DMS114 treated with DMSO at 0.1 percent for 48 hours (cell line): ENCODE measurements at regions not wholly inside any gene's neighbourhood (a gene's known extent, or its start where the extent isn't known, plus 50 kb on each side); places are given as distances from the start of the nearest gene placed in this dataset.

Experiments used
- DNase-seq: peaks from one replicate; lab custom pipeline; 2025; ENCODE audit not compliant: unreplicated experiment; lab: John Stamatoyannopoulos, UW

DNA sequence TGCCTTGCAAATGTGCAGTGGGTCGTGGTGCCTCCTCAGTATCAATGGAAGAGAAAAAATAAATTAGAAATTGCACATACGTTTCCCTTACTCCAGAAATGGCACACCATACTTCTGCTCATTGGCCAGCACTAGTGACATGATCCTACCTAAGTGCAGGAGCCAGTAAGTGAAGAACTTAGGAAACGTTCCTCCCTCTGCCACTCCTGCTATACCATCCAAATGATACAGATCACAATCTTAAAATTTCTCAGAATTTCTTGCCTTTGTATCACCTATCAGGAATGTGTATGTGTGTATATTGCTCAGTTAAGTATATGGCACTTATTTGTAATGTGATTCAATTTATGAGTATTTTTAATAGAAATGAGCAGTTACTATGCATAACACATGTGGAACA lies 237.0 kb upstream of the UBE2E3 start:
- no peak for DNase-seq

DNA sequence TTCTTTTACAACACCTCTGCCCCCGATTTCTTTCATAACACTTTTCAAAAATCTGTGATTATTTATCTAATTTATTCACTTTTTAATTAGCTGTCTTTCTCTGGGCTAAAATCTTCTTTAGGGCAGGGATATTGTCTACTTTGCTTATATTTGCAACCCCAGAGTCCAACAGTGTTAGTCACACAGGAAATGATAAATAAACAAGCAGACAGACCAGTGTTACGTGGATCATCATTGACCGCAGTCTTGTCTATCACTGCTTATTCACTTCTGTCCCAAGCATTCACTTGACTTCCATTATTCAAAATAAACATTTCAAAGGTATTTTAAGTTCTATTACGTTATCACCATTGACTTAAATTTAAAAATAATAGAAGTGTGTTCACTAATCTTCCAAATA lies 237.6 kb upstream of the UBE2E3 start:
- no peak for DNase-seq

DNA sequence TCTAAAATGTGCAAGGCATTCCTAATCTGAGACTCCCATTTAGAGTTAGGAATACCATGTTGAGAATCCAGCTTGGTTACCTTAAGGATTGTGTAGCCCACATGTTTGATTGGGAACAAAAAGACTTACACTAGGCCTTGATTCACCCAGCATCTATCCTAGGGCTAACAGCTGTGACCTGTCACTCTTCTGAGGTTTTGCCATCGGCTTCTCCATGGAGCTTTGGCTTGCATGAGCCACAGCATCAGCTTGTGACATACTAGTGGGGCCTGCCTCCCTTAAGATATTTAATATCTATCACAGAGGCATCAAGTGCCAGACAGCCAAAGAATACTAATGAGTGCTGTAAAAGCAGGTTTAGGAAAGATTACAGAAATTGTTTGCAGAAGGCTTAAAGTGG lies 241.3 kb upstream of the UBE2E3 start:
- no peak for DNase-seq

DNA sequence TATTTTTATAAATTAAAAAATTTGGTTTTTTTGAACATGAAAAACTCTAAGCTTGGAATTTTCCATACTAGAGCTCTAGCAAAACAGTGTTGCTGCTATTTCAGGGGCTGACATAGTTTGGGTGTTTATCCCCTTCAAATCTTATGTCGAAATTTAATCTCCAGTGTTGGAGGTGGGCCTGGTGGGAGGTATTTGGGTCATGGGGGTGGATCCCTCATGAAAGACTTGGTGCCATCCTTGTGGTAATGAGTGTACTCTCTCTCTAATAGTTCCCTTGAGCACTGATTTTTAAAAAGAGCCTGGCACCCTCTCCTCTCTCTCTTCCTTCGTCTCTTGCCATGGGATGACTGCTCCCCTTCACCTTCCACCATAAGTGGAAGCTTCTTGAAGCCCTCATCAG lies 244.6 kb upstream of the UBE2E3 start:
- DNase-seq = no peak

DNA sequence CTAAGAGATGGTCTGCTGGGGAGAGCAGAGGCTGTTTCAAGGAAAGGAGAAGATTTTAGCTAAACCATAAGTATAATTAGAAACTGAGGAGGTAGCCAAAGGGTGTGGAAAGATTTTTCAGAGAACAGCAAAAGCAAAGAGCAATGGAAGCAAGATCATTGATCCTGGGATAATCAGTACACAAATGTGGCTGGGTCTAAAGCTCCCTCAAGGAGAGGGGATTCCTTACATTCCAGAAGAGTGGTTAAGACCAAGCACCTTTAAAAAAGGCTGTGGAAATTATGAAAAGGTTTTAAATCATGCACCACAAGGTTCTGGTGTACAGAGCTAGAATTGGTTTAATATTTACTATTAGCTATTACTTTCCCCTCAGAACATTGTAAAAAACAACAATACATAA lies 246.0 kb upstream of the UBE2E3 start:
- DNase-seq = no peak

DNA sequence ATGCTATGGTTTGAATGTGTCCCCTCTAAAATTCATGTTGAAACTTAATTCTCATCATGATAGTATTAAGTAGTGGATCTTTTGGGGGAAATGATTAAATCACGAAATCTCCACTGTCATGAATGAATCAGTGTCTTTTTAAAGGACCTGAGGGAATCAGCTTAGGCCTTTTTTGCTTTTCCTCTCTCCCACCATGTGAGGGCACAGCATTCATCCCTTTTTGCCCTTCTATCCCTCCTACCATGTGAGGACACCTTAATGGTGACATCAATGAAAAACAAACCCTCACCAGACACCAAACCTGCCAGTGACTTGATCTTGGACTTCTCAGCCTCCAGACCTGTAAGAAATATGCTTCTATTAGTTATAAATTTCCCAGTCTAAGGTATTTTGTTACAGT lies 247.1 kb upstream of the UBE2E3 start:
- no peak for DNase-seq

DNA sequence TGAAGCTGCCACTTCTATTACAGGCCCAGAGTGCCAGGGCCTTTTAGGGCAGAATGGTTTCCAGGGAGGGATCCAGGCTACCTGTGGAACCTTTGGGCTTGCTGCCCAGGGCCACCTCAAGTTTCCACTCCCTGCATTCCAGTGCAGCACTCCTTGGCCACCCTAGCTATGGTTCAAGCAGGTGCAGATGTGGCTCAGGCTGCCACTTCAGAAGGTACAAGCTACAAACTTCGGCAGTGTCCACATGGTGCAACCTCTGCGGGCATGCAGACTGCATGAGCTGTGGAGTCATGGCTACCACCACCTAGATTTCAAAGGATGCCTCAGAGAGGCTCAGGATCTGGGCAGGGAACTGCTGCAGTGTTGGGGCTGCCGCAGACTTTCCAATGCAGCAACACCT lies 248.1 kb upstream of the UBE2E3 start:
- DNase-seq = no peak

DNA sequence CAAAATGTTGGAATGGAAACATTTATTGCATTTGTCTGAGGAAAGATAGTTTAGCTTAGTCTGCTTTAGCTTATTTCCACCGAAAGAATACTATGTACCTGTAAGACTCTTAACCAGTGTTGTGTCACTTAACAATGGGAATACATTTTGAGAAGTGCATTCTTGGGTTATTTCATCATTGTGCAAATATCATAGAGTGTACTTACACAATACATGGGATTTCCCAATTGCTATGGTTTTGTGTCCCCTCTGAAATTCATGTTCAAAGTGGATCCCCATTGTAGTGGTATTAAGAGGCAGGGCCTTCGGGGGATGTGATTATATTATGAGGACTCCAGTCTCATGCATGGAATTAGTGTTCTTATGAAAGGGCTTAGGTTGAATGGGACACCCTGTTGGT lies 249.4 kb upstream of the UBE2E3 start:
- no peak for DNase-seq

DNA sequence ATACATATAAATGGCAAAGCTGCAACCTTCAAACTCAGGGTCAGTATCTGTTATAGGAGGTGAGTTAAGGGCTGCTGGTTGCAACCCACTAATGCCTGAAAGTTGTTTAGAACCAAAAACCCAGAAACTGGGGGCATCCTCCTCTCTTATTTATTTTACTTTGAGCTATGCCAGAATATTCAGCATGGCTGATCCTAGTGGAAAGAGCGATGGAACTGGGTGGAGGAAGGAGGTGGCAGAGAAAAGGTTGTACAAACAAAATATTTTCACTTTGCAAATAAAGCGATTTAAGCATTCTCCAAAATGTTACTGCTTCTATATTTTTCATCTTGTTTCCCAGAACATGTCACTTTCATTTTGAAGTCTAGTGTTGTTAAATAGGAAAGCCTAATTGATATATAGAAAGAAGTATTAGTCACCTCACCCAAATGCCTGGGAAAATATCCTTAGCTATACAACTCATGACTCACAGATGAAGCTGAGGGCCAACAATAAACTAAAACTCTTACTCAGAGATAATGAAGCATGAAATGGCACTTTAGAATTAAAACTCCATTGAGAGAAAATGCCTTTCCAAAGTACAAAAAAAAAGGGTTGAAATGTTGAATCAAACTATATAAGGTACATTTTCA lies 251.4 kb upstream of the UBE2E3 start:
- no peak for DNase-seq

DNA sequence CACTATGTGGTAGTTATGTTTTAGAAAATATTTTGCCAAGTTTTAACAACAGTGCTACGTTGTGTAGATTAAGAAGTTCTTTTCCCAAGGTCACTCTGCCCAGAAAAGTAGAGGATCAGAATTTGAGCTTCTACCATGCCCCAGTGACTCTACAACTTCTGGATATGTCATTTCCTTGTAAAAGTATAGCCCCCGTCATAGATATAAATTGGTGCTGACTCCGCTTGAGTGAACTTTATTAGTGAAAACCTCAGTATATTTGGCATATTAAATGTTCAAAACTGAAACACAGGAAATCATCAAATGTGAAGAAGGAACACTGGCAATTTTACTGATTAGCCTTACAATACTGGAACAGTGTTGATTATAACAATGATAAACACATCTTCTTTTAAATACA lies 256.7 kb upstream of the UBE2E3 start:
- DNase-seq = no peak

DNA sequence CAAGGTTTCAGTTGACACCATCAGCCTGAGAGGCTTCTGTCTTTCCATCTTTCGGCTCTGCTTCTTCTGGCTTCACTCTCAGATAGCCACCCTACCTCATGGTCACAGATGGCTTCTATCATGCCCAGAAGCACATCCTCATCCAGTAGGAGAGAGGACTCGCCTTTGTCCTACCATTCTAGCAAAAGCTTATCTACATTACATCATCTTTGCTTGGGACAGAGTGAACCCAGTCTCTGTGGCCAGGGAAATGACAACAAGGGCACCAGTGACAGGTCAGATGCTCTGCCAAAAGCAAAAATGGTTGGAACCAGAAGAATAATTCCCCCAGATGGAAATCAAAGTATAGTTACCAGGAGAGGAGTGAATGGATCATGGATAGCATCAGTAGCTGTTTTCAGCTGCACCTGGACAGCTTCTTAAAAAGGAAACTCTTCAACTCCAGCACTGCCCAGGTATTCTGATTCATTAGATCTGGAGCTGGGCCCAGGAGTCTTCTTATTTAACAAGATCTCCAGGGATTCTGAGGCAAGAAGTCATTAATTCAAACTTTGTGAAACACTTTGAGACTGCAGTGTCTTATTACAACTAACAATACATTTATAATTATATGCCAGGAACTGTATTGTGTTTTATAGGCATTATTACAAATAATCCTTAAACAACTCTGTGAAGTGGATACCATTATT lies 257.7 kb upstream of the UBE2E3 start:
- DNase-seq = no peak

DNA sequence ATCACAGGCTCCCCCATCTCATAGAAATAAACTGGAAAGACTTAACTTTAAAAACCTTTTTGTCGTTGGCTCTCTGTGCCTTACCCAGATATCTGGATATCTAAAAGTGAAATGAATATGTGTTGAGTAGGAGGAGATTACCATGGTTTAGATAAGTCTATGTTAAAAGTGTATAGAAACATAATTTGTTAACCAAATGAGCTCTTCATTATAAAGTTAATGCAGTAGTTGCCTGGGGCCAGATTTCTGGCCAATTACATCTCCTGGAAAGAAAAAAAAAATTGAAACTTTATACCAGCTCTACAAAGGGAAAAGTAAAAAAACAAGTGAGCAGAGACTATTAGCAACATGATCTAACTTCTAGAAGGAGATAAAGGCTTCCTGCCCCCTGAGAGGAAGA lies 259.6 kb upstream of the UBE2E3 start:
- DNase-seq = no peak

DNA sequence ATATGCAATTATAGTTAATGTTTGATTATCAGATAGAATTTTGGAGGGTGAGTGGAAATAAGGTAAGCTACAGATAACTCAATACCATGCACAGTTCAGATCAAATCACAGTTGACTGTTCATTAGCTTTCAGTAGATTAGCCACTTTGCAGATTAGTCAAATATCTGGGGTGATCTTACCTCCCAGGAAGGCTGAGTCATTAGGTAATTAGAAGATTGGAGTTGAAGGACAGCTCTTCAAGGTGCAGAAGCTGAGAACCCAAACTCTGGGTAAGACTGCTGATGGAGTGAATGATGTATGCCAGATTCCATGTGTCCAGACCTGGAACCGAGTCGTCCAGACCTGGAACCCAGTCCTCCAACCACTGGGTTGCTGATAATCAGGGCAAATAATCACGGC lies 262.8 kb upstream of the UBE2E3 start:
- DNase-seq = no peak

DNA sequence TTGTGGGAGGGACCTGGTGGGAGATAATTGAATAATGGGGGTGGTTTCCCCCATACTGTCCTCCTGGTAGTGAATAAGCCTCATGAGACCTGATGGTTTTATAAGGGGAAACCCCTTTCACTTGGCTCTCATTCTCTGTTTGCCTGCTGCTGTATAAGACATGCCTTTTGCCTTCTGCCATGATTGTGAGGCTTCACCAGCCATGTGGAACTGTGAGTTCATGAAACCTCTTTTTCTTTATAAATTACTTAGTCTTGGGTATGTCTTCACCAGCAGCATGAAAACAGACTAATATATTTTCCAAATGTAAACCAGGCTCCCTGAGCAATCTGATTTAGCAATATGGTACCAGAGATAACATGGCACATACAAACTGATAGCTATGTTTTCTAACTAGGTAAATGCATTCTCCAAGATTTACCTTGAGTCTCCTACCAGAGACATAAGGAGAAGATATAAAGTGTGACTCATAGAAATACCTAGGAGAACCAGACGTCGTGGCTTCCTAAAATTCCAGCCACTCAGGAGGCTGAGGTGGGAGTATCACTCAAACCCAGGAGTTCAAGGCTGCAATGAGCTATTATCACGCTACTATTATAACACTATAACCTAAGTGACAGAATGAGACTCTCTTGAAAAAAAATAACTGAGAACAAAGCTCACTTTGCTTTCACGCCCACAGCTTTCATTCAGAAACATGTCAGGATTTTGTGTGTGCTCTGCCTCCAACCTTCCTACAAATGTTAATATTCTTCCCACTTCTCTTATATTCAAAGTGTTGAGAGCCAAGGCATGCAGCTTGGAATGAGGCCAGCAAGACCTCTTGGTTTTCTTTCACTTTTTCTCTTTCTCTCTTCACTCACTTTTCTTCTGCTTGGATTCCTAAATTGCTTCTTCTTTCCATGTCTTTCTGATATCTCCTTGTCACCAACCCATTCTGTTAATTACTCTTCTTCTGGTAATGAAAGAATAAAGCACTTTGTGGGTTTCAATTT lies 263.9 kb upstream of the UBE2E3 start:
- DNase-seq = no peak

DNA sequence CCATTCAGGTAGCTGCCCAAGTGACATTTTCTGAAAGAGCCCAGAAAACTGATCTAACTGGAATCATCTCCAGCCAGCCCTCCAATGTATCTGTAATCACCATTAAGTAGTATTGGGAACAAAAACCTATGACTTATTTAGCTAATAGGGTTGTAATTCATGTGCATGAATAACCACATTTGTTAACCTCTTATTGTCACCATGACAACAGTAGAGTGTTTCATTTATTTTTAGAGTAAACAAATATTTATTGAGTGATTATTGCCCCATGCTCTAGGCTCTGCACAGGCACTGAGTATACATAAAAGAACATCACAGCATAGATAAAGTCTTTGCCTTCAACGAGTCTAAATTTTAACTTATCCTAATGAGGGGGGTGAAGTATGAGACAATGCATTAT lies 265.4 kb upstream of the UBE2E3 start:
- no peak for DNase-seq

DNA sequence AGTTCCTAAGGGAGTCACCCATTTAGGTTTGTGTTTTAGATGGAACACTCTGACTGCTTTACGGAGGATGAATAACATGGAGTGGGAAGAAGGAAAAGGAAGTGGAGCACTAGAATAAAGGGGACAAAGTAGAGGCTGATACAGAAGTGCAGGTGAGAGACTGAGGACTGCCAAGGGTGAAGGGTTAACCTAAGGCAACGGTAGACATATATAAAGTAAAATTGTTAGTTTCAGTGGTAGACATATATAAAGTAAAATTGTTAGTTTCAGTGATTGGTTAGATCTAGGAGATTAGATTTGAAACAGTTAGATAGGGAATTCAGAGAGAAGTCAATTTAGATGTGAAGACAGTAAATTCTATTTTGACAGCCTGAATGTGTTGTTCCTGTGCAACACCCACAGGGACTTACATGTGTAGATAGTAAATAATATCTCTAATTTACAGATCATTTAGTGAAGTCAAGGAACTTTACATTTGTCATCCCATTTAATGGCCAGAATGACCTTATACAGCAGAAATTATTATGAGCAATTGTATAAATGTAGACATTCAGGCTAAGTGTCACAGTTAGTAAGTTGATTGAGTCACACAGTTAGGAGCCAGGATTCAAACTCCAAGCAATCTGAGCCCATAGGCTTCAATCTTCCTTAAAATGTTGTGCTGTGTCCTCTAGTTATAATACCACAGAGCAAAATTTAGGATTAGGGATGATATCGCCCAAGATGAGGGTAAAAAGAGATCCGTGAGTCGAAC lies 270.8 kb upstream of the UBE2E3 start:
- no peak for DNase-seq

DNA sequence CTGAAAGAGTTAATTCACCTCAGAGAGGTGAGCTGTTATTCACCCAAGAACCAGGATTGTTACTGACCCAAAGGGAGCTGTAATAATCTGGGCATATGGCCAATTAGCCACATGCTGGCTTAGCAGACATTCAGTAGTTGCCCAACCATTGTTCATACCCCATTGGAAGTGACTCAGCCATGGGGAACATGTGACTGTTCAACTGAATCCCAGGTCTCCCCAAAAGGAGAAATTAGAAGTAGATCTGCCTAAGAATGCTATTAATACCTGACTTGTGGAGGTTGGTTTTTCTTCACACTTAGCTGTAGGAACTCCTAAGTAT lies 272.6 kb upstream of the UBE2E3 start:
- DNase-seq = no peak

DNA sequence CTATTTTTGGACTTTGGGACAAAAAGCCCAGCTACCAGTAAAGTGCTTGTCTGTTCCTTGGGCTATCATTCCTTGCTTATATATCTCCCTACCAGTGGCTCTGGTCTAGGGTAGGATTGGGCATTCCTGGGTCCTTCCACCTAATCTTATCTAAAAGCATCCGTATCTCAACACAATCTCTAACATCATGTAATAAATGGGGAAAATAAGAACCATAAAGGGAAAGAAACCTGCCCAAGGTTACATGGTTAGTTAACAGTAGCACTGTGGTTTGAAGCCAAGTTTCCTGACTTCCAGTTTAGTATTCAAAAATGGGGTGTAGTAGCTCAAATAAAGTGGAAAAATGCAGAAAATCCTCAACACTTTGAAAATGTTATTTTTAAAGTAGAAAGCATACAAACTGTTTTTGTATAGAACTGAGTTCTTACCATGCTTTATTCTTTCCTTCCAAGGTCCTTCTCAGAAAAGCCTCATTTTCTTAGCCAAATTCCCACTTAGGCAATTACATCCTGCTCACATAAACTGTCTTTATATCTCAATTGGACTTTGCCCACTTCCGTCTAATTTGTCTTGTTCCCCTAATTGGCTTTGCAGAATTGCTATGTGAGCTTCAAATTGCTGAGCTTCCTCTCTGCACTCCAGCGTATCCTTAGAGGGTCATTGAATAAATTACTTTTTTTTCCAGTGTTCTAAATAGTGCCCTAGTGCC lies 273.1 kb upstream of the UBE2E3 start:
- DNase-seq = no peak

DNA sequence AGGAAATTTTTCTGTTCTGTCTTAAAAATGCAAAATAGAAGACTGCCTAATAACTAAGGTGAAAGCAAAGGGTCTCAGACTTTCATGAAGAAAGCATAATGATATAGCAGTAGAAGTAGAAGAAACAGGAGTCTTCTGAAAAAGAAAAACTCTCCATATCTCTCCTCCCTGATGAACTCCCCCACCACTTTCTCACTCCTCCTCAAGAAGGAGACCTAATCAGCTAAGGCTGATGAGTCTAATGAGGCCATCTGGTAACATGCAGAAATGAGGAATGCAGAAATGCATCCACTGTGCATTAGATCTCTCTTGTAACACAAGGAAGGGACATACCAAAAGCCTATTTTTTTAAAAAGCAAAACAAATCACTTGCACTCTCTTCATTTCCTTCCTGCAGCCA lies 273.7 kb upstream of the UBE2E3 start:
- no peak for DNase-seq

DNA sequence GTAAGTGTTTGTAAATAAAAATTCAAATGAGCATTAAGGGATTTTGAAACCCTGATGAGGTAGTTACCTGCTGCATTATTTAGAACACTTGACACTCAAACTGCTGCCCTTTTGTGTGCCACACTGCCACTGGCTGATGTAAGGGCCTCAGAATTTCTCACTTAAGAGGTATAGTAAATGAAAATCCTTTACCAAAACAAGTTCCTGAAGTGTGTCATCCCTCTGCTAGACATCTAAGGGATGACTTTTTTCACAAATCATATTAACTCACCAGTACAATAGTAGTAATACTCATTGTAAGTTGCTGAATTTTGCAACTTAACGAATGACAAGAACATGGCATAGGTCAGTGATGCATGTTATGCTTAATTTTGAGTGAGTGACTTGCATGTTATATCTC lies 274.9 kb upstream of the UBE2E3 start:
- no peak for DNase-seq

DNA sequence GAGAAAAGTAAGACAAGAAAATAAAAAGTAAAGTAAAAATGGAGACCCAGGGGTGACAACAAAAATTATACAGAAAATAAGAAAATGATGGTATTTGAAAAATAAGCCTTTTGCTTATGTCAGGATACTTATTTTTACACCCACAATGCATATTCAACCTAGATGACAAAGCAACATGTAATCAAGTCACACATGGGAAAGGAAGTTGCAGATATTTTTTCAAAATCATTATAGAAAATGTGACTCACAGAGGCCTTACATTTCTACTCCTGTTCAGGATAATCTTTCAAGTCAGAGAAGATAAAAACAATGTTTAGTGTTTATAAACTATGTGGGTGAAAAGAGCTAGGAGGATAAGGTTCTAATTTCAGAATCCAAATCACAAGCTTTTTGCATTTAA lies 275.3 kb upstream of the UBE2E3 start:
- DNase-seq = no peak
